Keratinocyte (primary cell): ENCODE measurements at regions not wholly inside any gene's neighbourhood (a gene's known extent, or its start where the extent isn't known, plus 50 kb on each side); places are given as distances from the start of the nearest gene placed in this dataset.

Experiments used
- CTCF ChIP-seq, 3 experiments: IDR thresholded peaks in 1 of 3; conservative IDR thresholded peaks in 1 of 3; optimal IDR thresholded peaks in 1 of 3; 2 replicates in 2 of 3; 3 replicates in 1 of 3; pipeline versions ENCODE3 to v1.5.1; 2011; ENCODE audit warnings: low read length in 3 of 3, mild to moderate bottlenecking in 3 of 3, moderate library complexity in 2 of 3, control low read depth in 1 of 3, inconsistent platforms in 1 of 3; ENCODE audit not compliant: insufficient read depth in 2 of 3; ENCODE audit errors: extremely low read depth in 1 of 3
- EZH2 ChIP-seq: IDR thresholded peaks from one replicate; pipeline ENCODE4 v1.6.1; 2012; ENCODE audit warnings: inconsistent platforms, mild to moderate bottlenecking, low read length, moderate library complexity

GRCh38 chr7:91568138-91568537 lies 303.9 kb downstream of the FZD1 start:
- TF ChIP-seq CTCF (optimal IDR thresholded peaks at IDR 0.05 in 1 of 3, IDR thresholded peaks at IDR 0.05 in 1 of 3, conservative IDR thresholded peaks at IDR 0.05 in 1 of 3; ENCODE audit: extremely low read depth in 1 of 3, insufficient read depth in 2 of 3, low read length in 3 of 3) (no peak), EZH2 (no peak)
